WTC11 (cell line): ENCODE measurements at regions not wholly inside any gene's neighbourhood (a gene's known extent, or its start where the extent isn't known, plus 50 kb on each side); places are given as distances from the start of the nearest gene placed in this dataset.

Experiments
- ATAC-seq: fragments of 200-7000 bp; cut with Tn5 transposase; 2 replicates; pipeline ENCODE4 v1.10.0; 2021; ENCODE audit warnings: mild to moderate bottlenecking, moderate library complexity
- CTCF ChIA-PET: fragments of 300-600 bp; sonication (Branson Sonifier 250); formaldehyde crosslinking; loops from one replicate; lab custom pipeline; 2021; ENCODE audit warnings: antibody characterized with exemption; lab: Charles Lee
- POLR2A ChIA-PET: fragments of 350-600 bp; sonication (Branson Sonifier 250); formaldehyde crosslinking; loops from one replicate; lab custom pipeline; 2021; ENCODE audit warnings: antibody characterized with exemption; lab: Charles Lee
- DNase-seq: peaks from one replicate; pipeline ENCODE4 v3.0.0; 2021; ENCODE audit warnings: low spot score
- H3K27ac Mint-ChIP-seq: 2 replicates; pipeline ENCODE4 v1.8.0; 2021; ENCODE audit warnings: mixed read lengths
- H3K27me3 Mint-ChIP-seq: 2 replicates; pipeline ENCODE4 v1.8.0; 2021; ENCODE audit warnings: low read depth, mild to moderate bottlenecking, moderate library complexity, mixed read lengths
- H3K36me3 Mint-ChIP-seq: 2 replicates; pipeline ENCODE4 v1.8.0; 2021; ENCODE audit warnings: mixed read lengths
- H3K4me1 Mint-ChIP-seq: 2 replicates; pipeline ENCODE4 v1.8.0; 2022; ENCODE audit warnings: mixed read lengths
- H3K4me3 Mint-ChIP-seq: 2 replicates; pipeline ENCODE4 v1.8.0; 2021; ENCODE audit warnings: mild to moderate bottlenecking, moderate library complexity, mixed read lengths
- H3K9me3 Mint-ChIP-seq: 2 replicates; pipeline ENCODE4 v1.8.0; 2021; ENCODE audit warnings: mixed read lengths
- ATF2 ChIP-seq: sonication (generic); formaldehyde crosslinking; IDR thresholded peaks from 2 replicates; pipeline ENCODE4 v1.8.1; 2022; ENCODE audit warnings: low read depth, missing genetic modification reagents, borderline replicate concordance
- CTCF ChIP-seq: fragments of 200-600 bp; IDR thresholded peaks from 2 replicates; pipeline ENCODE4 v1.8.0; 2022; ENCODE audit warnings: antibody characterized with exemption
- ELF4 ChIP-seq: sonication (generic); formaldehyde crosslinking; IDR thresholded peaks from 2 replicates; pipeline ENCODE4 v1.8.1; 2022; ENCODE audit warnings: low read depth, mild to moderate bottlenecking, moderate library complexity, missing genetic modification reagents
- ESRRA ChIP-seq: sonication (generic); formaldehyde crosslinking; IDR thresholded peaks from 2 replicates; pipeline ENCODE4 v1.8.1; 2022; ENCODE audit warnings: mild to moderate bottlenecking, missing genetic modification reagents, borderline replicate concordance
- ETV6 ChIP-seq: sonication (generic); formaldehyde crosslinking; IDR thresholded peaks from 2 replicates; pipeline ENCODE4 v1.8.1; 2022; ENCODE audit warnings: mild to moderate bottlenecking, missing genetic modification reagents
- FOXK1 ChIP-seq: sonication (generic); formaldehyde crosslinking; IDR thresholded peaks from 2 replicates; pipeline ENCODE4 v1.8.0; 2022; ENCODE audit warnings: mild to moderate bottlenecking, moderate library complexity, missing genetic modification reagents
- FOXP4 ChIP-seq: sonication (generic); formaldehyde crosslinking; IDR thresholded peaks from 2 replicates; pipeline ENCODE4 v1.8.0; 2022; ENCODE audit warnings: mild to moderate bottlenecking, missing genetic modification reagents
- GABPB1 ChIP-seq: sonication (generic); formaldehyde crosslinking; IDR thresholded peaks from 2 replicates; pipeline ENCODE4 v1.8.1; 2023; ENCODE audit warnings: mild to moderate bottlenecking, missing genetic modification reagents
- GRHL2 ChIP-seq: fragments of 250-450 bp; sonication (Bioruptor Pico); IDR thresholded peaks from 2 replicates; pipeline ENCODE4 v1.8.0; 2022; ENCODE audit warnings: mild to moderate bottlenecking, moderate library complexity; ENCODE audit not compliant: insufficient replicate concordance, severe bottlenecking
- JAZF1 ChIP-seq: fragments of 250-450 bp; sonication (Bioruptor Pico); IDR thresholded peaks from 2 replicates; pipeline ENCODE4 v1.9.0; 2021; ENCODE audit warnings: moderate library complexity, mild to moderate bottlenecking, inconsistent platforms
- MYBL2 ChIP-seq: sonication (generic); formaldehyde crosslinking; IDR thresholded peaks from 2 replicates; pipeline ENCODE4 v1.8.1; 2023; ENCODE audit warnings: mild to moderate bottlenecking, moderate library complexity, missing genetic modification reagents
- NFE2L1 ChIP-seq: sonication (generic); formaldehyde crosslinking; IDR thresholded peaks from 2 replicates; pipeline ENCODE4 v1.8.1; 2023; ENCODE audit warnings: missing genetic modification reagents
- NR3C1 ChIP-seq: sonication (generic); formaldehyde crosslinking; conservative IDR thresholded peaks from 2 replicates; pipeline ENCODE4 v1.8.1; 2023; ENCODE audit warnings: low read depth, mild to moderate bottlenecking, missing genetic modification reagents
- OVOL2 ChIP-seq: fragments of 250-450 bp; sonication (Bioruptor Pico); IDR thresholded peaks from 2 replicates; pipeline ENCODE4 v1.9.0; 2021; ENCODE audit warnings: mild to moderate bottlenecking, borderline replicate concordance
- RELA ChIP-seq: sonication (generic); formaldehyde crosslinking; IDR thresholded peaks from 2 replicates; pipeline ENCODE4 v1.8.1; 2022; ENCODE audit warnings: missing genetic modification reagents, mild to moderate bottlenecking, borderline replicate concordance
- SOX15 ChIP-seq: fragments of 250-450 bp; sonication (Bioruptor Pico); IDR thresholded peaks from 2 replicates; pipeline ENCODE4 v1.9.0; 2021; ENCODE audit warnings: mild to moderate bottlenecking
- SP1 ChIP-seq: sonication (generic); formaldehyde crosslinking; conservative IDR thresholded peaks from 2 replicates; pipeline ENCODE4 v1.8.1; 2022; ENCODE audit warnings: missing genetic modification reagents
- TEAD4 ChIP-seq: sonication (generic); formaldehyde crosslinking; IDR thresholded peaks from 2 replicates; pipeline ENCODE4 v1.8.0; 2022; ENCODE audit warnings: mild to moderate bottlenecking, missing genetic modification reagents
- USF1 ChIP-seq: sonication (generic); formaldehyde crosslinking; IDR thresholded peaks from 2 replicates; pipeline ENCODE4 v1.8.0; 2022; ENCODE audit warnings: mild to moderate bottlenecking, missing genetic modification reagents
- USF2 ChIP-seq: sonication (generic); formaldehyde crosslinking; IDR thresholded peaks from 2 replicates; pipeline ENCODE4 v1.8.1; 2023; ENCODE audit warnings: mild to moderate bottlenecking, missing genetic modification reagents, moderate library complexity
- ZNF138 ChIP-seq: sonication (generic); formaldehyde crosslinking; conservative IDR thresholded peaks from 2 replicates; pipeline ENCODE4 v1.8.1; 2022; ENCODE audit warnings: mild to moderate bottlenecking, moderate library complexity, missing genetic modification reagents
- ZNF232 ChIP-seq: sonication (generic); formaldehyde crosslinking; IDR thresholded peaks from 2 replicates; pipeline ENCODE4 v1.8.0; 2022; ENCODE audit warnings: mild to moderate bottlenecking, missing genetic modification reagents
- ZNF263 ChIP-seq: sonication (generic); formaldehyde crosslinking; IDR thresholded peaks from 2 replicates; pipeline ENCODE4 v1.8.1; 2022; ENCODE audit warnings: low read depth, mild to moderate bottlenecking, moderate library complexity, missing genetic modification reagents
- ZNF396 ChIP-seq: fragments of 250-450 bp; sonication (Bioruptor Pico); IDR thresholded peaks from 2 replicates; pipeline ENCODE4 v1.8.0; 2021; ENCODE audit warnings: mild to moderate bottlenecking, moderate library complexity, borderline replicate concordance
- ZNF512 ChIP-seq: sonication (generic); formaldehyde crosslinking; IDR thresholded peaks from 2 replicates; pipeline ENCODE4 v1.8.1; 2022; ENCODE audit warnings: missing genetic modification reagents, borderline replicate concordance
- ZSCAN18 ChIP-seq: fragments of 250-450 bp; sonication (Bioruptor Pico); IDR thresholded peaks from 2 replicates; pipeline ENCODE4 v2.1.2; 2022; ENCODE audit warnings: mild to moderate bottlenecking, moderate library complexity

GRCh38 chr2:216918088-216918680, 58.3 kb upstream of the TNP1 start:
- Mint-ChIP-seq H3K27ac (no peak overlapping the region), H3K36me3 (no peaks in the 10 kb centered on the region), H3K4me1 (peaks cover 14% of the 10 kb centered on the region), H3K4me3 (no peak overlapping the region), H3K27me3 (no peaks in the 10 kb centered on the region), H3K9me3 (peaks cover 3% of the 10 kb centered on the region; the same call in 1 of the 2 replicates)
- DNase-seq (no peak), ATAC-seq (no peak)
- CTCF ChIA-PET, result no interaction called here
- POLR2A ChIA-PET, result no interaction called here
- TF ChIP-seq SP1 (CRISPR knock-in tag) (no peak), FOXK1 (CRISPR knock-in tag) (no peak), ZNF396 (CRISPR knock-in tag) (no peak), GABPB1 (CRISPR knock-in tag) (no peak), ELF4 (CRISPR knock-in tag) (no peak), ETV6 (CRISPR knock-in tag) (no peak), ATF2 (no peak), JAZF1 (CRISPR knock-in tag) (no peak), MYBL2 (CRISPR knock-in tag) (no peak), ZNF138 (CRISPR knock-in tag) (no peak), NR3C1 (CRISPR knock-in tag) (no peak), USF2 (CRISPR knock-in tag) (no peak), USF1 (CRISPR knock-in tag) (no peak), GRHL2 (CRISPR knock-in tag) (no peak)

- POLR2A ChIA-PET, result no interaction called here
- peaks cover 3% of the 10 kb centered on the region; the same call in 1 of the 2 replicates for H3K9me3 Mint-ChIP-seq
- TF ChIP-seq ZNF232 (no peak), ZSCAN18 (CRISPR knock-in tag) (no peak), NR3C1 (CRISPR knock-in tag) (no peak), NFE2L1 (CRISPR knock-in tag) (no peak), ESRRA (CRISPR knock-in tag) (no peak), SOX15 (no peak), FOXK1 (CRISPR knock-in tag) (no peak), OVOL2 (CRISPR knock-in tag) (no peak), RELA (no peak), ZNF512 (no peak), ZNF263 (CRISPR knock-in tag) (no peak), CTCF (no peak), TEAD4 (no peak), FOXP4 (CRISPR knock-in tag) (no peak)
Observed at GRCh38 chr2:216916956-216917650, 57.2 kb upstream of the TNP1 start.

More at GRCh38 chr2:216916956-216917650, 57.2 kb upstream of the TNP1 start:
- Mint-ChIP-seq H3K4me3 (no peak overlapping the region), H3K27me3 (no peaks in the 10 kb centered on the region), H3K4me1 (peaks cover 6% of the 10 kb centered on the region), H3K36me3 (no peaks in the 10 kb centered on the region), H3K27ac (no peak overlapping the region)
- ATAC-seq (no peak), DNase-seq (no peak)
- CTCF ChIA-PET, result no interaction called here
